ENCODE measurements at regions not wholly inside any gene's neighbourhood (a gene's known extent, or its start where the extent isn't known, plus 50 kb on each side); places are given as distances from the start of the nearest gene placed in this dataset.

DNA sequence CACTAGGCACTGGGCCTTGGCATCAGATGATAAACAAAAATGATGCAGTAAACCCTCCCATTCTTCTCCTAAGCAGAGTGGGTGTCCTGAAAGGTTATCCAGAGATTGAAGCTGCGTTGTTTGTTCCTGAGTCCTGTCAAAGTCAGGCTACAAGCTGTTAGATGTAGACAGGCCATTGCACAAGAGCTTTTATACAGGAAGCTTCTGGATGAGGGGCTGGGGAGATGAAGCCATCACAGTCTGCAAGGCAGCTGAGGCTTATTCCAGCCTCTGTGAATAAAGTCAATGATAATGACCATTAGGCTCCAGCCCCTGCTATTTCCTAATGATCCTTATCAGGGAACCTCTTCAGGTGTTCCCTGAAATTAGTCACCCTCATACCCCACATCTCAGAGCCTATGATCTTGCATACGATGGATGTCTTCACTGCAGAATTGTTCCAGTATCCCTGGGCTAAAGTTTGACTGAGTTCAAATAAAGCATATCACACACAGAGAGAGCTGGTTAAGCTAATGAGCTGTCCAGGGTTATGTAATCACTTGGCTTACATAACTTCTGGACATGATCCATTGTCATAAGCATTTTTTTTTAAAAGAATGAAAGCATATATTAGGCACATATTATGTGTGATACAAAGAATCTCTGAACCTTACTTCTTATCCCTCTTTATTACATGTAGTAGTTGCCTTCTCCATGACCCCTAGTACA lies 337.1 kb upstream of the OR4E1 start:
- H3K4me2 ChIP-seq (ENCODE audit: low read depth, low read length), result no peak overlapping the region
- in situ Hi-C loops (cut with MboI; ENCODE audit: low sequenced_read_pairs), result no loop called here
- H4K20me1 ChIP-seq (ENCODE audit: insufficient read depth, low read length), result no peaks in the 10 kb centered on the region
- no peak for ATAC-seq (ENCODE audit: low read depth)
- no peak overlapping the region for H3K4me3 ChIP-seq (ENCODE audit: insufficient read depth, low read depth, low read length)
- intact Hi-C loops (cut with micrococcal nuclease), result no loop called here
- H2AK5ac ChIP-seq (ENCODE audit: low read depth, low read length), result no peak overlapping the region
- no peak overlapping the region for H3K9ac ChIP-seq (ENCODE audit: low read depth, low read length)
- no peak overlapping the region for H2BK15ac ChIP-seq (ENCODE audit: low read depth, low read length)
- no peak for DNase-seq
- BruUV-seq (replicated peaks), result no TSS peak
- H2BK20ac ChIP-seq (ENCODE audit: low read depth, low read length), result no peak overlapping the region
- no peak overlapping the region for H4K5ac ChIP-seq (ENCODE audit: low read depth, low read length)
- no peaks in the 10 kb centered on the region for H3K9me3 ChIP-seq (ENCODE audit: control insufficient read depth, insufficient read depth, low read length)
- H2BK120ac ChIP-seq (ENCODE audit: low read depth, low read length), result no peak overlapping the region
- CTCF ChIA-PET, result no interaction called here
- H3K27me3 ChIP-seq (ENCODE audit: control insufficient read depth, insufficient read depth, low read length), result no peaks in the 10 kb centered on the region
- H3K18ac ChIP-seq (ENCODE audit: low read depth, low read length), result no peak overlapping the region
- no peak overlapping the region for H3K56ac ChIP-seq (ENCODE audit: extremely low read depth, insufficient read depth, low read length)
- no peak overlapping the region for H2BK5ac ChIP-seq (ENCODE audit: low read depth, low read length, poor library complexity, severe bottlenecking)
- no CpG with 5 or more reads among the region's 2 CpGs for WGBS, 2 experiments (ENCODE audit: extremely low coverage in 2 of 2, insufficient read length in 1 of 2)
- dilution Hi-C loops (cut with HindIII; ENCODE audit: low sequenced_read_pairs, unreplicated experiment), result no loop called here
- no peak overlapping the region for H3K23ac ChIP-seq (ENCODE audit: low read depth, low read length)
- no peak overlapping the region for H2AK9ac ChIP-seq (replicated peaks; ENCODE audit: low read depth, low read length, poor library complexity)
- H4K8ac ChIP-seq (ENCODE audit: low read depth in 2 of 2, low read length in 2 of 2), result no peak overlapping the region
- H3K4ac ChIP-seq (ENCODE audit: low read depth, low read length), result no peak overlapping the region
- TF ChIP-seq MAZ (IDR thresholded peaks at IDR 0.05; ENCODE audit: borderline replicate concordance, low read depth, low read length), result no peak
- no peak for TF ChIP-seq CEBPB (IDR thresholded peaks at IDR 0.05; ENCODE audit: low read depth, low read length)
- no peak for TF ChIP-seq SMC3 (IDR thresholded peaks at IDR 0.05; ENCODE audit: low read depth, low read length)
- no peak for TF ChIP-seq MXI1 (IDR thresholded peaks at IDR 0.05; ENCODE audit: borderline replicate concordance, low read depth, low read length)
- TF ChIP-seq RFX5 (IDR thresholded peaks at IDR 0.05; ENCODE audit: low read depth, low read length), result no peak
- no peak for TF ChIP-seq RAD21 (IDR thresholded peaks at IDR 0.05; ENCODE audit: low read length)
- no peak for TF ChIP-seq CHD1 (IDR thresholded peaks at IDR 0.05; ENCODE audit: low read depth, low read length)
- no peak for TF ChIP-seq MAFK (IDR thresholded peaks at IDR 0.05; ENCODE audit: low read depth, low read length)
- no peak for TF ChIP-seq BHLHE40 (IDR thresholded peaks at IDR 0.05; ENCODE audit: low read depth, low read length)
- TF ChIP-seq POLR2A (IDR thresholded peaks at IDR 0.05; ENCODE audit: low read depth, low read length), result no peak
- no peak for TF ChIP-seq RCOR1 (IDR thresholded peaks at IDR 0.05; ENCODE audit: insufficient replicate concordance, low read length)
- TF ChIP-seq NFE2L2 (IDR thresholded peaks at IDR 0.05; ENCODE audit: low read depth, low read length), result no peak
- no peak for TF ChIP-seq FOS (IDR thresholded peaks at IDR 0.05; ENCODE audit: low read depth, low read length)
- no peak overlapping the region for H2AFZ ChIP-seq (replicated peaks; ENCODE audit: low read length, poor library complexity)
- H4K91ac ChIP-seq (ENCODE audit: insufficient read depth, low read depth, low read length), result no peak overlapping the region
- no peak overlapping the region for H3K27ac ChIP-seq (ENCODE audit: insufficient read depth, low read length)
- no peaks in the 10 kb centered on the region for H3K36me3 ChIP-seq (ENCODE audit: control insufficient read depth, insufficient read depth, low read length)
- no peaks in the 10 kb centered on the region for H3K4me1 ChIP-seq (ENCODE audit: control insufficient read depth, insufficient read depth, low read length)
- no peak overlapping the region for H3K14ac ChIP-seq (replicated peaks; ENCODE audit: low read depth, low read length)
- POLR2A ChIA-PET (ENCODE audit: unreplicated experiment), result no interaction called here
- H3K79me1 ChIP-seq (ENCODE audit: low read depth in 1 of 2, low read length in 2 of 2), result no peaks in the 10 kb centered on the region
- no peaks in the 10 kb centered on the region for H3K9me1 ChIP-seq (ENCODE audit: insufficient read depth, low read length)

Data from IMR-90 (cell line).